NCI-H2196 (cell line): ENCODE measurements at regions not wholly inside any gene's neighbourhood (a gene's known extent, or its start where the extent isn't known, plus 50 kb on each side); places are given as distances from the start of the nearest gene placed in this dataset.
"Not testable (repeated sequence)": the region's sequence is repeated elsewhere in the genome, so short reads cannot be mapped to it uniquely, and the experiment has no call there.

ENCODE experiments used
- DNase-seq: peaks from one replicate; lab custom pipeline; 2025; ENCODE audit not compliant: unreplicated experiment; lab: John Stamatoyannopoulos, UW

- DNase-seq = no peak
These were observed 222.9 kb upstream of the DDHD1 start for GRCh38 chr14:53376064-53376463.

DNA sequence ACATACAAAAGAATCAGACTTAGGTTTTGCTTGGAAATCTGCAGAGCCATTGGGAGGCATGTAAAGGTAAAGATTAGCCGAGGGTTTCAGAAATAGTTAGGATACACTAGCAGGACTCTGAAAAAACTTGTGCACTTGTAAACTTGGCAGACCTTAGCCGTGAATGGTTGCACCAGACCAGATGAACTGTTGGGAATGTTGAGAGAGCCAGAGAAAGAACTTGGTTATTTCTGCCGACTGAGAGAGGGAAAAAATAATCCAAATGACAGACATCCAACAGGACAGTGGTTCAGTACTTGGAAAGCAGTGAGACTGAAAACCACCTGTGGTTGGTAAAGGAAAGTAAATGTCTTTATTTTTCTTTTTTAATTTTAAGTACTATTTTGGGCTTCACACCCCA is 222.5 kb upstream of the DDHD1 start:
- DNase-seq = no peak

- no peak for DNase-seq
These were observed 215.6 kb upstream of the DDHD1 start for GRCh38 chr14:53368711-53369201.

- no peak for DNase-seq
These were observed 214.9 kb upstream of the DDHD1 start for GRCh38 chr14:53368066-53368465.

DNA sequence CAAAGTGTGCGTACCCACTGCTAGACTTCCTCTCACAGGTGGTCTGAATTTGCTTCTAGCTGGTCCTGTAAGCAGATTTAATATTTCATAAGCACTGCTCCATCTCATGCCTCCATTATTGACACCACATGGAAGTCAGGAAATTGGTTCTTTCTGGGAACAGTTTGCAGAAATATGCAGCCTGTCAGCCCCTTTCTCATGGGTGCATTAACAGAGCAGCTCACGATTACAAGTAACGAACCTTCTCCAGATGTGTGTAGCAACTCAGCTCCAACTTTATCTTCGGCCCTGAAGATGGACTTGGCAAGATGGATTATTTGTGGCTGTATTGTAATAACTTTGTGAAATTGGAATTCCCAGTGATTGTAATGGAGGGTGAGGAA is 214.5 kb upstream of the DDHD1 start:
- no peak for DNase-seq

GRCh38 chr14:53365486-53366130 is 212.5 kb upstream of the DDHD1 start:
- DNase-seq = no peak

GRCh38 chr14:53362916-53363315 is 209.8 kb upstream of the DDHD1 start:
- DNase-seq = not testable (repeated sequence)

- DNase-seq = no peak
These were observed 207.7 kb upstream of the DDHD1 start for GRCh38 chr14:53360829-53361228.

- no peak for DNase-seq
These were observed 205.0 kb upstream of the DDHD1 start for GRCh38 chr14:53358166-53358565.

GRCh38 chr14:53356361-53357150 is 203.4 kb upstream of the DDHD1 start:
- no peak for DNase-seq

DNA sequence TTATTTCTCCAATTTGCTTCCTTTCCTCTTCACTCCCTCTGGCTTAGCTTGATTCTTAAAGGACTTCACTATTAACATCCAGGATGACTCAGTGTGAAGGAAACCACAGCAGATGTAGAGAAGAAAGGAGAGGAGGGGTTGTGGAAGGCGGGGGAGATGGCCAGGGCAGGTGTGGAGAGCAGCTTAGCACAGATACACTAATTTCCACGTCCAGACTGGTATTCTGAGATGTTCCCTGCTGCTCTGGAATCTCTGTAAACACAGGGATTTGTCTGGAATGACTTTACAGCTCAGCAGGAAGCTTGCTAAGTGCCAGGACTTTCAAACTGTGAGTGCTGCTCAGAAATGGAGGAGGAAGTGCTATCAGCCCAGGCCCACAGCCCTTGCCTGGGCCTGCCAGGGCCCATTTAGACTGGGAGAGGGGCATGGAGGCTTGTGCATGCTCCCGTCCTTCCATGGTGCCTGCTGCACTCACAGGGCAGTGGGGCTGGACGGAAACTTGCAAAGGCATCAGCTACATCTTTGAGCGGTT is 202.5 kb upstream of the DDHD1 start:
- DNase-seq = no peak

DNA sequence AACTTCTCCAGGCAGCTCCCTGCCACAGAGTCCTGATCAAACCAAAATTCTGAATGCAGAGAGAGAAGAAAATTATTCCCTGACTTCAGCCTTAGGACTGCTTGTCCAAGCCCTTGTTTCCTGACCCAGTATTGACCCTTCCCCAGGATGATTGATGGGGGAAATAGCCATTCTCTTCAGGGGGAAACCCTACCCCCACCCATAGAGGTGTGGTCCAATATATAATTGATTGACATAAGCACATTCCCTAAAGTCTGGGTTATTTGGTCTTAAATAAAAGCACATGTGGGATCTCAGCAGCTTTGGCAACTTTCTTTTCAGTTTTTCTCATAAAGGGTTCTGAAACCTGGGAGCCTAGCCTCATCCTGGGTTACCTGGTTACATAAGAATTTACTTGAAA is 201.2 kb upstream of the DDHD1 start:
- DNase-seq = no peak

- DNase-seq = no peak
These were observed 197.7 kb upstream of the DDHD1 start for GRCh38 chr14:53350866-53351265.

- no peak for DNase-seq
These were observed 197.3 kb upstream of the DDHD1 start for GRCh38 chr14:53350429-53350828.

DNA sequence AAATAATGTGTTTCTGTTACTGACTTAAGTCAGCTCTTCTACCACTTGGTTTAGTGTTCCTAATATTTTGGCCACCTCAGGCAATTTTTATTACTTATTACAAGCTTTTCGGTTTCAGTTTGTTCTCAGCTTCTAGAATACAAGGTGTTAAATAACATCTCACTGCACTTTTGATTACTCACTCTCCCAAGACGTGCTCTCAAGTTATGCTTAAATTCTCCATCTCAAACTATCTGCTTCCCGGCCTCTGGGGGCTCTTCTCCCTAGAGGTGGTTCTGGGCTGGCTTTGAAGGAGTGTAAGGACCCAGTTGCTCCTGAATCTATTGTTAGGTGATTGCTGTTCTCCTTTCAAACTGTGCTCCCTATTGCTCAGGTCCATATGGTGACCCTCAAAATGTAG is 193.9 kb upstream of the DDHD1 start:
- no peak for DNase-seq

GRCh38 chr14:53341324-53341723 is 188.2 kb upstream of the DDHD1 start:
- DNase-seq = no peak

- no peak for DNase-seq
These were observed 185.1 kb upstream of the DDHD1 start for GRCh38 chr14:53338192-53338591.

GRCh38 chr14:53336729-53337128 is 183.6 kb upstream of the DDHD1 start:
- no peak for DNase-seq

GRCh38 chr14:53333809-53334208 is 180.7 kb upstream of the DDHD1 start:
- no peak for DNase-seq

DNA sequence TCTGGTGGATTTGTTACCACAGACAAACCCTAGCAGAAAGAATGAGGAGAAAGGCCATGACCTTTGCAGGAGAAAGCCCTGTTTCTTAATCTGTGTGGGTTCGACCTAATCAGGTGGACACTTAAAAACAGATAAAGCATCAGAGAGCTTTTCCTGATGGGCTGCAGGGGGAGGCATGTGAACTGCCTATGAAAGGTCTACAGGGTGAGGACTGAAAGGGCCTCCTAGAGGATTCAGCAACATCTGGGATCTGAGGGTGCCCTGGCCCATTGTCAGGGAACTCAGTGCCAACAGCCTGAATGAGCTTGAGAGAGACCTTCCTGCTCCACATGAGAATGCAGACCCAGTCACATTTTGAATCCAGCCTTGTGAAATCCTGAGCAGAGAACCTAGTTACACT is 178.8 kb upstream of the DDHD1 start:
- no peak for DNase-seq

DNA sequence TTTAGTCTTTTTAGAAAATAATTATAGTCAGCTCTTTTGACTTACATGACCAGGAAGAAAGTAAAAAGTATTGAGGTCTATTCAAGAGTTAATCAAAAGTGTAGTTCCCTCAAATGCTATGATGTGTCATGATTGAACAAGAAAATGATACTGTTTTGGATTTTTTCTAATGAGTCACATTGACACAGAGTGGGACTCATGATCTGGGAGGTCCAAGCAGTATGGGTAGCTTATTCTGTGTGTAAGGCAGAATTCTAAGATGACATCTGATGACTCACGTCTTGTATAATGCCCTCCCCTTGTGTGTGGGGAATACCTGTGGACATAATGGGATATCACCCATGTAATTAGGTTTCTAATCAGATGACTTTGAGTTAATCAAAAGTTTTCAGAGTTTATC is 178.1 kb upstream of the DDHD1 start:
- DNase-seq = no peak

- DNase-seq = no peak
These were observed 177.3 kb upstream of the DDHD1 start for GRCh38 chr14:53330441-53330840.
